SK-N-SH (cell line): ENCODE measurements at regions not wholly inside any gene's neighbourhood (a gene's known extent, or its start where the extent isn't known, plus 50 kb on each side); places are given as distances from the start of the nearest gene placed in this dataset.

Experiments used
- CTCF ChIA-PET: fragments of 300-600, 350-600 bp; formaldehyde crosslinking; extraction: SDS; loops from one replicate; lab custom pipeline; 2021; lab: Yijun Ruan, JAX
- POLR2A ChIA-PET: fragments of 350-600 bp; sonication (Branson Sonifier 250); formaldehyde crosslinking; extraction: SDS; loops from one replicate; lab custom pipeline; 2020; ENCODE audit warnings: antibody characterized with exemption, inconsistent platforms; lab: Yijun Ruan, JAX
- DNase-seq: peaks from one replicate; pipeline ENCODE4 v3.0.0; 2012
- H2AFZ ChIP-seq: fragments of 200-600 bp; sonication (generic); 2 replicates; pipeline ENCODE4 v1.8.1; 2016; ENCODE audit warnings: antibody characterized with exemption, mild to moderate bottlenecking, low read depth
- H3F3A ChIP-seq: fragments of 200-600 bp; sonication (generic); replicated peaks from 2 replicates; pipeline ENCODE3; 2016; ENCODE audit warnings: antibody characterized with exemption, mild to moderate bottlenecking; ENCODE audit not compliant: insufficient read depth
- H3K27ac ChIP-seq, 2 experiments: fragments of 200-500 bp in 1 of 2; fragments of 200-600 bp in 1 of 2; sonication (Bioruptor generic) in 1 of 2; sonication (generic), shearing (Covaris generic) in 1 of 2; 2 replicates each; pipeline versions ENCODE4 v1.5.1 to v1.6.1; 2014 to 2016; ENCODE audit warnings: low read depth in 2 of 2, inconsistent platforms in 1 of 2, low read length in 1 of 2, mild to moderate bottlenecking in 1 of 2, mixed read lengths in 1 of 2
- H3K27me3 ChIP-seq: fragments of 200-600 bp; sonication (generic), shearing (Covaris generic); 2 replicates; pipeline ENCODE4 v1.6.1; 2016; ENCODE audit warnings: mixed run types; ENCODE audit not compliant: insufficient read depth
- H3K36me3 ChIP-seq, 2 experiments: fragments of 200-500 bp in 1 of 2; fragments of 200-600 bp in 1 of 2; sonication (Bioruptor generic) in 1 of 2; sonication (generic) in 1 of 2; replicated peaks in 1 of 2; 2 replicates each; pipeline versions ENCODE3 to v1.5.1; 2014 to 2016; ENCODE audit warnings: low read length in 1 of 2, mild to moderate bottlenecking in 1 of 2; ENCODE audit not compliant: insufficient read depth in 2 of 2, control insufficient read depth in 1 of 2
- H3K4me1 ChIP-seq, 2 experiments: fragments of 200-500 bp in 1 of 2; fragments of 200-600 bp in 1 of 2; sonication (Bioruptor generic) in 1 of 2; sonication (generic), shearing (Covaris generic) in 1 of 2; 2 replicates each; pipeline versions ENCODE4 v1.5.1 to v1.6.1; 2014 to 2016; ENCODE audit warnings: low read depth in 1 of 2, low read length in 1 of 2, mixed run types in 1 of 2; ENCODE audit not compliant: insufficient read depth in 2 of 2, control insufficient read depth in 1 of 2
- H3K4me2 ChIP-seq: fragments of 200-600 bp; sonication (generic), shearing (Covaris generic); 2 replicates; pipeline ENCODE4 v1.6.1; 2017; ENCODE audit warnings: mixed run types
- H3K4me3 ChIP-seq, 2 experiments: fragments of 200-500 bp in 1 of 2; fragments of 200-600 bp in 1 of 2; sonication (Bioruptor generic) in 1 of 2; sonication (generic), shearing (Covaris generic) in 1 of 2; 2 replicates each; pipeline versions ENCODE4 v1.5.1 to v1.8.1; 2014 to 2016; ENCODE audit warnings: low read depth in 2 of 2, inconsistent platforms in 1 of 2, low read length in 1 of 2, mild to moderate bottlenecking in 1 of 2, mixed read lengths in 1 of 2, moderate library complexity in 1 of 2
- H3K79me2 ChIP-seq: fragments of 200-600 bp; sonication (generic); 2 replicates; pipeline ENCODE4 v1.8.1; 2017; ENCODE audit warnings: mild to moderate bottlenecking; ENCODE audit not compliant: insufficient read depth
- H3K9ac ChIP-seq: fragments of 200-600 bp; sonication (generic); 2 replicates; pipeline ENCODE4 v1.6.1; 2017; ENCODE audit warnings: mixed run types
- H3K9me2 ChIP-seq: fragments of 200-600 bp; sonication (generic); 2 replicates; pipeline ENCODE4 v1.6.1; 2017; ENCODE audit warnings: mixed run types
- H3K9me3 ChIP-seq: fragments of 200-600 bp; sonication (generic); 2 replicates; pipeline ENCODE4 v1.6.1; 2017; ENCODE audit warnings: mixed run types, mild to moderate bottlenecking, moderate library complexity
- H4K20me1 ChIP-seq: fragments of 200-600 bp; sonication (generic); 2 replicates; pipeline ENCODE4 v1.6.1; 2017; ENCODE audit warnings: mild to moderate bottlenecking, mixed run types; ENCODE audit not compliant: insufficient read depth
- EZH2phosphoT487 ChIP-seq: fragments of 200-600 bp; sonication (generic); IDR thresholded peaks from 2 replicates; pipeline ENCODE4 v1.6.1; 2017; ENCODE audit warnings: low read depth, mixed run types, mild to moderate bottlenecking, antibody characterized with exemption, moderate library complexity, borderline replicate concordance
- FOSL2 ChIP-seq: IDR thresholded peaks from 2 replicates; pipeline ENCODE4 v1.4.0; 2012; ENCODE audit warnings: low read depth, mild to moderate bottlenecking, moderate library complexity, borderline replicate concordance
- FOXM1 ChIP-seq: IDR thresholded peaks from 2 replicates; pipeline ENCODE4 v1.4.0; 2012; ENCODE audit warnings: low read depth, mild to moderate bottlenecking
- MXI1 ChIP-seq: IDR thresholded peaks from 2 replicates; pipeline ENCODE4 v1.6.1; 2012; ENCODE audit warnings: mild to moderate bottlenecking, low read depth, low read length, improper control_type of control experiment
- RAD21 ChIP-seq: IDR thresholded peaks from 2 replicates; pipeline ENCODE4 v1.6.1; 2012; ENCODE audit warnings: mild to moderate bottlenecking, low read length
- SIN3A ChIP-seq: IDR thresholded peaks from 2 replicates; pipeline ENCODE4 v1.6.1; 2012; ENCODE audit warnings: low read depth, mild to moderate bottlenecking, low read length, moderate library complexity, borderline replicate concordance
- TCF12 ChIP-seq: IDR thresholded peaks from 2 replicates; pipeline ENCODE4 v1.4.0; 2012
- YY1 ChIP-seq: IDR thresholded peaks from 2 replicates; pipeline ENCODE4 v1.4.0; 2012; ENCODE audit warnings: low read depth, mild to moderate bottlenecking
- ZBTB33 ChIP-seq: IDR thresholded peaks from 2 replicates; pipeline ENCODE4 v1.4.0; 2012; ENCODE audit warnings: low read depth, borderline replicate concordance
- WGBS: methylation state at CpG from one replicate; pipeline ENCODE4 v1.1.6; 2017; ENCODE audit warnings: low lambda C conversion rate; 5-methylcytosine and 5-hydroxymethylcytosine counted together
- TF ChIP-seq, protein P1 (sequence below): IDR thresholded peaks from 2 replicates; pipeline ENCODE4 v1.4.0; 2012; ENCODE audit warnings: low read depth, borderline replicate concordance
- TF ChIP-seq, protein P2 (sequence below): IDR thresholded peaks from 2 replicates; pipeline ENCODE4 v1.6.1; 2012; ENCODE audit warnings: mild to moderate bottlenecking, low read depth, low read length, moderate library complexity

DNA sequence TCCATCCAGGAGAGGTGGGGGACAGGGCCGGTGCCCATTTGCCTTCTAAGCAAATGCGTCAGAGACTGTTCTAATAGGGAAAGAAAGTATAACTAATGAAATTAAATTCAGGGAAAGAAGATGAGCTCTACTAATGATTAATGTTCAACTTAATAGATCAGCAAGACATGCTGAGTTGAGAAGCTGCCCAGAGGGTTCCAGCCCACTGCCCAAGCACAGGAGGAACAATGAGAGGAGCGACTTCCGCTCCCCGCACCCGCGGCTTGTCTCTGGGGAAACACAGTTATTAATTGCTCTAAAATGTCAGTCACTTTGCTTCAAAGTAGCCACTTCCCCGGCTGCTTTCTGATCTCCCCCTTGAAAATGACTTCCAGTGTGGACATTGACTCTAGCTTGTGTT, 331.3 kb downstream of the UQCRFS1 start:
- H3K4me3 ChIP-seq, result no peak overlapping the region
- peaks cover 18% of the 10 kb centered on the region; the same call in 1 of the 2 replicates for H3K27me3 ChIP-seq
- no peak overlapping the region for H3K4me2 ChIP-seq
- TF ChIP-seq FOXM1 (no peak), TCF12 (no peak), ZBTB33 (no peak), YY1 (no peak), RAD21 (no peak), EZH2phosphoT487 (no peak), FOSL2 (no peak), MXI1 (no peak), SIN3A (no peak)
- TF ChIP-seq, protein P1, sequence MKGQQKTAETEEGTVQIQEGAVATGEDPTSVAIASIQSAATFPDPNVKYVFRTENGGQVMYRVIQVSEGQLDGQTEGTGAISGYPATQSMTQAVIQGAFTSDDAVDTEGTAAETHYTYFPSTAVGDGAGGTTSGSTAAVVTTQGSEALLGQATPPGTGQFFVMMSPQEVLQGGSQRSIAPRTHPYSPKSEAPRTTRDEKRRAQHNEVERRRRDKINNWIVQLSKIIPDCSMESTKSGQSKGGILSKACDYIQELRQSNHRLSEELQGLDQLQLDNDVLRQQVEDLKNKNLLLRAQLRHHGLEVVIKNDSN, result no peak
- TF ChIP-seq, protein P2, sequence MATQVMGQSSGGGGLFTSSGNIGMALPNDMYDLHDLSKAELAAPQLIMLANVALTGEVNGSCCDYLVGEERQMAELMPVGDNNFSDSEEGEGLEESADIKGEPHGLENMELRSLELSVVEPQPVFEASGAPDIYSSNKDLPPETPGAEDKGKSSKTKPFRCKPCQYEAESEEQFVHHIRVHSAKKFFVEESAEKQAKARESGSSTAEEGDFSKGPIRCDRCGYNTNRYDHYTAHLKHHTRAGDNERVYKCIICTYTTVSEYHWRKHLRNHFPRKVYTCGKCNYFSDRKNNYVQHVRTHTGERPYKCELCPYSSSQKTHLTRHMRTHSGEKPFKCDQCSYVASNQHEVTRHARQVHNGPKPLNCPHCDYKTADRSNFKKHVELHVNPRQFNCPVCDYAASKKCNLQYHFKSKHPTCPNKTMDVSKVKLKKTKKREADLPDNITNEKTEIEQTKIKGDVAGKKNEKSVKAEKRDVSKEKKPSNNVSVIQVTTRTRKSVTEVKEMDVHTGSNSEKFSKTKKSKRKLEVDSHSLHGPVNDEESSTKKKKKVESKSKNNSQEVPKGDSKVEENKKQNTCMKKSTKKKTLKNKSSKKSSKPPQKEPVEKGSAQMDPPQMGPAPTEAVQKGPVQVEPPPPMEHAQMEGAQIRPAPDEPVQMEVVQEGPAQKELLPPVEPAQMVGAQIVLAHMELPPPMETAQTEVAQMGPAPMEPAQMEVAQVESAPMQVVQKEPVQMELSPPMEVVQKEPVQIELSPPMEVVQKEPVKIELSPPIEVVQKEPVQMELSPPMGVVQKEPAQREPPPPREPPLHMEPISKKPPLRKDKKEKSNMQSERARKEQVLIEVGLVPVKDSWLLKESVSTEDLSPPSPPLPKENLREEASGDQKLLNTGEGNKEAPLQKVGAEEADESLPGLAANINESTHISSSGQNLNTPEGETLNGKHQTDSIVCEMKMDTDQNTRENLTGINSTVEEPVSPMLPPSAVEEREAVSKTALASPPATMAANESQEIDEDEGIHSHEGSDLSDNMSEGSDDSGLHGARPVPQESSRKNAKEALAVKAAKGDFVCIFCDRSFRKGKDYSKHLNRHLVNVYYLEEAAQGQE, result no peak
- ChIA-PET CTCF (interaction anchor here (0.7 to 1.7 kb wide), 2 partner anchors 145 to 647 kb away, joined by 3 to 7 read pairs; no protein-coding TSS in a partner anchor), POLR2A (no interaction called here)
- no peak overlapping the region for H3K27ac ChIP-seq
- WGBS, result 4% methylated on average over 8 of the region's 8 CpGs
- H3K4me1 ChIP-seq, result no peaks in the 10 kb centered on the region
- no peaks in the 10 kb centered on the region for H3K79me2 ChIP-seq
- DNase-seq, result no peak
- no peaks in the 10 kb centered on the region for H4K20me1 ChIP-seq
- H3K9me3 ChIP-seq, result no peaks in the 10 kb centered on the region
- H3K36me3 ChIP-seq, result no peaks in the 10 kb centered on the region
- H2AFZ ChIP-seq, result peak overlapping the region; percentile 33; the same call in 1 of the 2 replicates
- no peaks in the 10 kb centered on the region for H3K9me2 ChIP-seq
- H3F3A ChIP-seq, result no peaks in the 10 kb centered on the region
- H3K9ac ChIP-seq, result no peak overlapping the region
